ENCODE measurements at regions not wholly inside any gene's neighbourhood (a gene's known extent, or its start where the extent isn't known, plus 50 kb on each side); places are given as distances from the start of the nearest gene placed in this dataset.

GRCh38 chr17:72388765-72389473 lies 268.1 kb downstream of the SOX9 start:
- TF ChIP-seq CTCF (IDR thresholded peaks at IDR 0.05) (no peak), POLR2A (IDR thresholded peaks at IDR 0.05) (no peak)

All from heart left ventricle (tissue), 13 donors.